ENCODE measurements at regions not wholly inside any gene's neighbourhood (a gene's known extent, or its start where the extent isn't known, plus 50 kb on each side); places are given as distances from the start of the nearest gene placed in this dataset.

DNA sequence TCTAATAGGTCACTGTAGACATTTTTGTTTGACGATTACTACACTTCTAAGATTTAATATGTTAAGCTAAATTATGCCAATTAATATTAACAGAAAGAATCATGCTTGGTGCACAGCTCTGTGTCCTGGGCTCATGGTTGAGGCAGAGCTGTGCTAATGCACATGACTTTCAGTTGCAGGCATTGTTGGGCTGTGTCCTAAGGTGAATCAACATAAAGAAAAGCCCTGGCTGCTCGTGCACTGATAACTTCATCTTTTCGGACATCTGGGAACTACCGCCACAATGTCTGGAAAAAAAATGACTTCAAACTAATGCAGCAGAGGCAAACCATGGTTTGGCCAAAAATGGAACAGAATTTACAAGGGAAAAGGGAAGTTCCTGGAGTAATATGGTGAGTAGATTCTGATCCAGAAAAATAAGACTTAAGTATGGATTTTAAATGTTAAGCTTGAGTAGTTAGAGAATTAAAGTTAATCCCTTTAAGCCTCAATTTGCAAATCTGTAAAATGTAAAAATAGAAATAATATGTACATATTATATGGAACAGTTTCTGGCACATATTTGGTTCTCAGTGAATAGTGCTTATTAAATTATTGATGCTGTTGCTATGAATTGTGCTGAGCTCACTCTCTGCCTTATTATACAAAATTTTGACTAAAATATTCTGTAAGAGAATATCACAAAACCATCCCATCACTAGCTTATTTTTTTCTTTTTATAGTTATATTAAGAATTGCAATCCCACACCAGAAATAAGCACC, 186.1 kb downstream of the BRINP2 start:
- DNase-seq: no peak
- Histone ChIP-seq H3K27me3 (ENCODE audit: control insufficient read depth in 1 of 2, insufficient read depth in 1 of 2, low read length in 2 of 2) (peaks cover 3 to 25% of the 10 kb centered on the region in 2 experiments), H2BK12ac (ENCODE audit: low read length in 2 of 2) (no peak overlapping the region), H2AK5ac (ENCODE audit: low read length, severe bottlenecking) (no peak overlapping the region), H3K4me3 (ENCODE audit: insufficient read depth in 1 of 2, low read depth in 1 of 2, low read length in 2 of 2) (no peak overlapping the region), H3K4me1 (ENCODE audit: control insufficient read depth, insufficient read depth, low read depth, low read length) (no peaks in the 10 kb centered on the region), H3K27ac (ENCODE audit: low read length, poor library complexity, severe bottlenecking) (no peak overlapping the region), H2BK120ac (ENCODE audit: low read depth, low read length) (no peak overlapping the region), H2BK5ac (ENCODE audit: low read depth, low read length, poor library complexity, severe bottlenecking) (no peak overlapping the region), H3K18ac (ENCODE audit: low read depth in 1 of 2, low read length in 2 of 2) (no peak overlapping the region), H3K9ac (ENCODE audit: low read length) (no peak overlapping the region), H4K91ac (ENCODE audit: low read length) (no peak overlapping the region), H3K14ac (ENCODE audit: low read length in 2 of 2) (no peak overlapping the region), H3K4ac (ENCODE audit: low read depth in 1 of 2, low read length in 2 of 2) (no peak overlapping the region), H3K4me2 (ENCODE audit: low read length, poor library complexity, severe bottlenecking) (no peak overlapping the region), H3K36me3 (ENCODE audit: control insufficient read depth in 1 of 2, insufficient read depth in 2 of 2, low read depth in 1 of 2, low read length in 2 of 2) (no peaks in the 10 kb centered on the region), H2AFZ (ENCODE audit: low read depth, low read length) (no peak overlapping the region), H3K9me3 (ENCODE audit: control insufficient read depth, low read length) (no peaks in the 10 kb centered on the region), H4K8ac (ENCODE audit: low read length) (no peak overlapping the region), H3K79me1 (replicated peaks; ENCODE audit: low read length, poor library complexity, severe bottlenecking) (no peaks in the 10 kb centered on the region), H2BK15ac (ENCODE audit: low read depth, poor library complexity, severe bottlenecking) (no peak overlapping the region), H3K23ac (ENCODE audit: low read length in 2 of 2) (no peak overlapping the region)
- WGBS: 91% methylated on average over 3 of the region's 4 CpGs

GRCh38 chr1:177355575-177355974, 184.8 kb downstream of the BRINP2 start:
- peaks cover 2% of the 10 kb centered on the region for H3K4me1 ChIP-seq (ENCODE audit: control insufficient read depth, insufficient read depth, low read depth, low read length)
- H3K18ac ChIP-seq (ENCODE audit: low read depth in 1 of 2, low read length in 2 of 2): no peak overlapping the region
- no peak overlapping the region for H3K9ac ChIP-seq (ENCODE audit: low read length)
- H3K27ac ChIP-seq (ENCODE audit: low read length, poor library complexity, severe bottlenecking): no peak overlapping the region
- no peak overlapping the region for H3K14ac ChIP-seq (ENCODE audit: low read length in 2 of 2)
- no peaks in the 10 kb centered on the region for H3K79me1 ChIP-seq (replicated peaks; ENCODE audit: low read length, poor library complexity, severe bottlenecking)
- H2BK12ac ChIP-seq (ENCODE audit: low read length in 2 of 2): peak overlapping the region in 1 of 2 experiments; percentile 46
- no peak overlapping the region for H3K23ac ChIP-seq (ENCODE audit: low read length in 2 of 2)
- no peak overlapping the region for H3K4me3 ChIP-seq (ENCODE audit: insufficient read depth in 1 of 2, low read depth in 1 of 2, low read length in 2 of 2)
- no peak overlapping the region for H2AK5ac ChIP-seq (ENCODE audit: low read length, severe bottlenecking)
- no peak overlapping the region for H2BK120ac ChIP-seq (ENCODE audit: low read depth, low read length)
- H2BK15ac ChIP-seq (ENCODE audit: low read depth, poor library complexity, severe bottlenecking): no peak overlapping the region
- peak; percentile 49 for DNase-seq
- H4K8ac ChIP-seq (ENCODE audit: low read length): no peak overlapping the region
- H3K27me3 ChIP-seq (ENCODE audit: control insufficient read depth in 1 of 2, insufficient read depth in 1 of 2, low read length in 2 of 2): peaks cover 2 to 28% of the 10 kb centered on the region in 2 experiments
- no peak overlapping the region for H3K4me2 ChIP-seq (ENCODE audit: low read length, poor library complexity, severe bottlenecking)
- no peak overlapping the region for H4K91ac ChIP-seq (ENCODE audit: low read length)
- 18% methylated on average over 2 of the region's 2 CpGs for WGBS
- H3K9me3 ChIP-seq (ENCODE audit: control insufficient read depth, low read length): no peaks in the 10 kb centered on the region
- H3K4ac ChIP-seq (ENCODE audit: low read depth in 1 of 2, low read length in 2 of 2): no peak overlapping the region
- H2AFZ ChIP-seq (ENCODE audit: low read depth, low read length): no peak overlapping the region
- no peaks in the 10 kb centered on the region for H3K36me3 ChIP-seq (ENCODE audit: control insufficient read depth in 1 of 2, insufficient read depth in 2 of 2, low read depth in 1 of 2, low read length in 2 of 2)
- H2BK5ac ChIP-seq (ENCODE audit: low read depth, low read length, poor library complexity, severe bottlenecking): no peak overlapping the region

- Histone ChIP-seq H4K91ac (ENCODE audit: low read length) (no peak overlapping the region), H2BK5ac (ENCODE audit: low read depth, low read length, poor library complexity, severe bottlenecking) (no peak overlapping the region), H3K27me3 (ENCODE audit: control insufficient read depth in 1 of 2, insufficient read depth in 1 of 2, low read length in 2 of 2) (peaks cover 0 to 28% of the 10 kb centered on the region in 2 experiments), H3K4me3 (ENCODE audit: insufficient read depth in 1 of 2, low read depth in 1 of 2, low read length in 2 of 2) (no peak overlapping the region), H3K14ac (ENCODE audit: low read length in 2 of 2) (no peak overlapping the region), H3K9me3 (ENCODE audit: control insufficient read depth, low read length) (no peaks in the 10 kb centered on the region), H4K8ac (ENCODE audit: low read length) (peak overlapping the region; percentile 55), H2AFZ (ENCODE audit: low read depth, low read length) (peak overlapping the region; percentile 49), H3K79me1 (replicated peaks; ENCODE audit: low read length, poor library complexity, severe bottlenecking) (no peaks in the 10 kb centered on the region), H2BK12ac (ENCODE audit: low read length in 2 of 2) (peak overlapping the region; percentile 79 to 92), H3K4me1 (ENCODE audit: control insufficient read depth, insufficient read depth, low read depth, low read length) (peaks cover 3% of the 10 kb centered on the region), H3K4me2 (ENCODE audit: low read length, poor library complexity, severe bottlenecking) (no peak overlapping the region), H3K9ac (ENCODE audit: low read length) (no peak overlapping the region), H2BK120ac (ENCODE audit: low read depth, low read length) (no peak overlapping the region), H3K4ac (ENCODE audit: low read depth in 1 of 2, low read length in 2 of 2) (peak overlapping the region; percentile 21 to 35), H3K18ac (ENCODE audit: low read depth in 1 of 2, low read length in 2 of 2) (peak overlapping the region in 1 of 2 experiments; percentile 74), H3K27ac (ENCODE audit: low read length, poor library complexity, severe bottlenecking) (no peak overlapping the region), H3K36me3 (ENCODE audit: control insufficient read depth in 1 of 2, insufficient read depth in 2 of 2, low read depth in 1 of 2, low read length in 2 of 2) (no peaks in the 10 kb centered on the region), H2BK15ac (ENCODE audit: low read depth, poor library complexity, severe bottlenecking) (no peak overlapping the region), H3K23ac (ENCODE audit: low read length in 2 of 2) (no peak overlapping the region), H2AK5ac (ENCODE audit: low read length, severe bottlenecking) (no peak overlapping the region)
- DNase-seq: peak; percentile 9
- WGBS: 82% methylated on average over 3 of the region's 3 CpGs
These were observed 183.5 kb downstream of the BRINP2 start for GRCh38 chr1:177354247-177354646.

GRCh38 chr1:177351361-177352108, 180.8 kb downstream of the BRINP2 start:
- H2AFZ ChIP-seq (ENCODE audit: low read depth, low read length): no peak overlapping the region
- no peak overlapping the region for H3K4me3 ChIP-seq (ENCODE audit: insufficient read depth in 1 of 2, low read depth in 1 of 2, low read length in 2 of 2)
- no peak overlapping the region for H3K27ac ChIP-seq (ENCODE audit: low read length, poor library complexity, severe bottlenecking)
- H2BK15ac ChIP-seq (ENCODE audit: low read depth, poor library complexity, severe bottlenecking): no peak overlapping the region
- H2BK120ac ChIP-seq (ENCODE audit: low read depth, low read length): no peak overlapping the region
- H3K9me3 ChIP-seq (ENCODE audit: control insufficient read depth, low read length): no peaks in the 10 kb centered on the region
- H3K4ac ChIP-seq (ENCODE audit: low read depth in 1 of 2, low read length in 2 of 2): peak overlapping the region; percentile 21 to 86
- no peak overlapping the region for H2BK5ac ChIP-seq (ENCODE audit: low read depth, low read length, poor library complexity, severe bottlenecking)
- H4K8ac ChIP-seq (ENCODE audit: low read length): peak overlapping the region; percentile 79
- H3K36me3 ChIP-seq (ENCODE audit: control insufficient read depth in 1 of 2, insufficient read depth in 2 of 2, low read depth in 1 of 2, low read length in 2 of 2): no peaks in the 10 kb centered on the region
- no peak overlapping the region for H2AK5ac ChIP-seq (ENCODE audit: low read length, severe bottlenecking)
- peak overlapping the region; percentile 88 to 96 for H2BK12ac ChIP-seq (ENCODE audit: low read length in 2 of 2)
- peaks cover 3% of the 10 kb centered on the region for H3K4me1 ChIP-seq (ENCODE audit: control insufficient read depth, insufficient read depth, low read depth, low read length)
- H3K18ac ChIP-seq (ENCODE audit: low read depth in 1 of 2, low read length in 2 of 2): peak overlapping the region; percentile 86 to 93
- H3K14ac ChIP-seq (ENCODE audit: low read length in 2 of 2): peak overlapping the region in 1 of 2 experiments; percentile 88
- no peaks in the 10 kb centered on the region for H3K79me1 ChIP-seq (replicated peaks; ENCODE audit: low read length, poor library complexity, severe bottlenecking)
- DNase-seq: peak; percentile 72
- peak overlapping the region; percentile 95 for H4K91ac ChIP-seq (ENCODE audit: low read length)
- no peak overlapping the region for H3K9ac ChIP-seq (ENCODE audit: low read length)
- 22% methylated on average over 6 of the region's 6 CpGs for WGBS
- peaks cover 0 to 25% of the 10 kb centered on the region in 2 experiments for H3K27me3 ChIP-seq (ENCODE audit: control insufficient read depth in 1 of 2, insufficient read depth in 1 of 2, low read length in 2 of 2)
- no peak overlapping the region for H3K4me2 ChIP-seq (ENCODE audit: low read length, poor library complexity, severe bottlenecking)
- H3K23ac ChIP-seq (ENCODE audit: low read length in 2 of 2): no peak overlapping the region

All from mesenchymal stem cell (in vitro differentiated cells and primary cell).